Retina (tissue), 1 donor: ENCODE measurements at regions not wholly inside any gene's neighbourhood (a gene's known extent, or its start where the extent isn't known, plus 50 kb on each side); places are given as distances from the start of the nearest gene placed in this dataset.
A peak's percentile ranks its signal among the peaks of the same experiment; 100 is the strongest.

Experiments
- DNase-seq: peaks from one replicate; pipeline ENCODE4 v3.0.0-alpha.2; 2016

- DNase-seq, result peak; percentile 69
Observed at GRCh38 chr17:73820686-73821448, 176.6 kb upstream of the SDK2 start.

- DNase-seq, result no peak
Observed at GRCh38 chr17:73821665-73822064, 177.4 kb upstream of the SDK2 start.

DNA sequence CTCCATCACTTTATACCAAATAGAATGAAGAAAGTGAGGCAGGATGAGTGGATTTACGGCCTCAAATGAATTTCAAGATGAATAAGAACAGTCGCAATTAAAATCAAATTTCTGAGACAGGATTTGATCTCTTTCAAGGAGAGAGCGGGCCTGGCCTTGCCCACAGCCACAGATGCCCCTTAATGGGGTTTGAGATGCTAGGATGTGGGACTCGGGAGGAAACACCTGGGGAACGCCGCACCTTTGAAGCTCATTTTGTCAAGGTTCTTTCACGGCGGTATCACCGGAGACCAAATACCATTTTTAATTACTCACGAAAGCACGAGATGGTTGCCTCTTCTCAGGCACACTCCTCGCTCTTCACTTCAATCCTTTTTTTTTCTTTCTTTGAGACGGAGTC lies 178.1 kb upstream of the SDK2 start:
- DNase-seq, result no peak

GRCh38 chr17:73823684-73824083 lies 179.4 kb upstream of the SDK2 start:
- no peak for DNase-seq

- DNase-seq, result no peak
Observed at GRCh38 chr17:73824321-73824720, 180.1 kb upstream of the SDK2 start.

DNA sequence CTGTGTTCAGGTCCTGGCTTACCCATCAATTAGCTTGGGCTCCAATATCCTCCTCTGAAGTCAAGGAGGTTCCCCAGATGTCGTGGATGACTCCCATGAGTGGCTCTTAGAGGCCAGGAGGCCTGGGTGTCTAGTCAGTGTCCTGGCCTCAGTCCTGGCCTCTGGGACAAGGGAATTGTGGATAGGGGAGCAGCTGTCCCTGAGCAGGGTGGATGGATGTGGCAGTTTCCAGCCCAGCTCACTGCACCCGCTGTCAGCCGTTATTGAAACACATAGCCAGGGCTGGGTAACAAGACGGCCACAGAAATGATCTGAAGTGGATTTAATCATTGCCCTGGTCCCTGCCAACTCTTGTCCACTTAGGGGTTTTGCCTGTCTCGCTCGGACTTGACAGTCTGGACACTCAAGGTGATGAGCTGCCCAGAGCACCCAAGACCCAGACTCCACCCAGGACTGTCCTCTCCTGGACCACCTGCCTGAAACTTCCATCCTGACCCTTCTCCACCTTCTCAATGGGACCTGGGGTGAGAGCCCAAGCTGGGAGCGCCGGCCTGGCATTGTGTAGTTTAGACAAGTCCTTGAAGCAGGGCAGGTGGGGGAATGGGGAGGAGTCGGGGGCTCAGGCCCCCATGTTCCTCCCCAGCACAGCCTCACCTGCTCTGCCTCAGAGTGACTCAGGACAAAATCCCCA lies 182.1 kb upstream of the SDK2 start:
- DNase-seq, result no peak

- no peak for DNase-seq
Observed at GRCh38 chr17:73826872-73827228, 182.6 kb upstream of the SDK2 start.

- DNase-seq, result no peak
Observed at GRCh38 chr17:73827627-73828291, 183.5 kb upstream of the SDK2 start.

DNA sequence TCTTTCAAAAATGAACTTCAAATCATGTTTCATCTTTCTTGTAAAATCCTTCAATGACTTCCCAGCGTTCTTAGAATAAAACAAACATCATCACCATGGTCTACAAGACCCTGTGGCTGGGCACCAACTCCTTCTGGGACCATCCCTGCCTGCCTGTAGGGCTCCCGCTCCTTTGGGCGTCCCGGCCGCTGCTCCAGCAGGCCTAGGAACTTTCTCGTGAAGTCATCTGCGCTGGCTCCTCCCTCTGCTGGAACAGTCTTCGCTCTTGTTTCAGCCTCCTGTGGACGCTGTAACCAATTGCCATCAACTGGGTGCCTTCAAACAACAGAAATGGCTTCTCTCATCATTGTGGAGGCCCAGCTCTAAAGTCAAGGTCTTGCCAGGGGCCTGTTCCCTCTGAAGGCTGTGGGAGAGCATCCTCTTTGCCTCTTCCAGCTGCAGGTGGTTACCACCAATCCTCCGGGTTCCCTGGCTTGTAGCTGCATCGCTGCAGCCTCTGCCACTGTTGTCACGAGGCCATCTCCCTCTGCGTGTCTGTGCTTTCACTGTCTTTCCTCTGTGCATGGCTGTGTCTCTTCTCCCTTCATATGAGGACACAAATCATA lies 185.5 kb upstream of the SDK2 start:
- DNase-seq, result no peak

GRCh38 chr17:73831699-73832098 lies 187.5 kb upstream of the SDK2 start:
- DNase-seq, result no peak

DNA sequence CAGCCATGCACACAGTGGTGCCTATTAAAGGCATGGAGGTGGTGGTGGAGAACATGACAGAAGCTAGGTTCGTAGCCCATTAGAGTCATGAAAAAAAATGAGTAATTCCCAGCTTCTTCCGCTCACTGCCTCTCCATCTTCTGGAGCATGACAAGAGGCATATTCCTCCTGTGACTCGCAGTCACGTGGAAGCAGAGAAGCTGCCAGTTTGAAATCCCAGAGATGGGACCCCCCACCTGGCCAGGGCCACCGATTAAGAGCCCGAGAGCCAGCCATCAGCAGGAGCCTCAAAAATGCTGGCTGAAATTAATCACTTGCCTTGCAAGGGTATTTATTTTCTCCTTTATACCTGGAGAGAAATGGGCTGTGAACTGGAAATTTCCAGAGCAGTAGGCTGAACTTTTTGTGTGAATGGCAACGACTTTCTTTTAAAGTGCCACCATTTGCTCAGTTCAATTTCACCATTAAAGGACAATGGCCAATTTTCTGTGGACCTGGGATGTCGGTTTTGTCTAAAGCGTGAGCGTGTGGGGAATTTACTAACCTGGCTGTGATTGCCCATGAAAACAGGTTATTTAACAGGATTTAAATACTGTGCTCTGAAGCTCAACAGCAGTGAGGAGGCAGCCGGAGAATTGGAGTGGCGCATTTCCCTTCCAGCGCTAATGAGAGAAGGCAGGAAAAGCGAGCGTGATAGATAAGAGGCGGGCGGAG lies 189.7 kb upstream of the SDK2 start:
- DNase-seq, result peak; percentile 61

- no peak for DNase-seq
Observed at GRCh38 chr17:73834684-73835343, 190.6 kb upstream of the SDK2 start.

DNA sequence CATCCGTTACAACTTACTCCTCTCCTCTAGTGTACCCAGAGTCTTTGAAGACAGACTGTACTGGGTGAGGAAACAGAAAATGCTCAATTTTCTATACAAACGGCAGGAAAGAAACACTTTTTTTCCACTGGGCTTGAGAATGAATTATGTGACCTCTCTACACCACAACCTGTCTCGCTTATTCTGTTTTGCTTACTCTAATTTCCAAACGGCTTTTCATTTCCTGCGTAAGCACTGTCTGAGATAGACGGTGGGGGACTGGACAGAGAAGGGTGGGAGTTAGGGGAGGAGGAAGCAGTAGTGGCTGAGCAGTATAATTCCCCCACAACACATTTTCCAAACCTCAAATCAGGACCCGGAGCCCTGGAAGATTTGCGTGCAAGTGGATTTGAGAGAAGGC lies 191.4 kb upstream of the SDK2 start:
- DNase-seq, result no peak

GRCh38 chr17:73838815-73839214 lies 194.6 kb upstream of the SDK2 start:
- no peak for DNase-seq

- no peak for DNase-seq
Observed at GRCh38 chr17:73840829-73841228, 196.6 kb upstream of the SDK2 start.

DNA sequence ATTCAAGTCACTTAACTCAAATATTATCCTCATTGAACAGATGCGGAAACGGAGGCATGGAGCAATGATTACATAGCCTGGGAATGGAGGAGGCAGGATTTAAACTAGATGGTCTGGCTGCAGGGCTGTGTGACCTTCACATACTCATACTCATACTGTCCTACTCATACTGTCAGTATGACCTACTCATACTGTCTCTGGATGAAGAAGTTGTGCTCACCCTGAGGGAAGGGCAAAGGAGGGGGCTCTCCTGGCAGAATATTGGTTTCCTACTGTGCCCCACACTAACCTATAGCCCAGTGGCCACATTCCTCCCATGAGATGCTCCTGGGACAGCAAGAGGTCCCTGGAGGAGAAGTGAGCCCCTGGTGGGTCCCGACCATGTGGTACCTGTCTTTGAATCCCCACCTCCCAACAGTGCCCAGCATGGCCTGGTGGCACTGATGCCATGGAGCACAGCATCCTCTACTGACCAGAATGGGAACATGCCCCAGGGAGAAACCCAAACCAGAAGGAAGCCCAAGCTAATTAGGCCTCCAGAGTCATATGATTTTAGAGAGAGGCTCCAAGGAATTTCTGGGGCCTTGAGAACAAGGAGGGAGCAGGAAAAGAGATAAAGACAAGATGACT lies 197.3 kb upstream of the SDK2 start:
- DNase-seq, result no peak

- no peak for DNase-seq
Observed at GRCh38 chr17:73847952-73848351, 203.7 kb upstream of the SDK2 start.

DNA sequence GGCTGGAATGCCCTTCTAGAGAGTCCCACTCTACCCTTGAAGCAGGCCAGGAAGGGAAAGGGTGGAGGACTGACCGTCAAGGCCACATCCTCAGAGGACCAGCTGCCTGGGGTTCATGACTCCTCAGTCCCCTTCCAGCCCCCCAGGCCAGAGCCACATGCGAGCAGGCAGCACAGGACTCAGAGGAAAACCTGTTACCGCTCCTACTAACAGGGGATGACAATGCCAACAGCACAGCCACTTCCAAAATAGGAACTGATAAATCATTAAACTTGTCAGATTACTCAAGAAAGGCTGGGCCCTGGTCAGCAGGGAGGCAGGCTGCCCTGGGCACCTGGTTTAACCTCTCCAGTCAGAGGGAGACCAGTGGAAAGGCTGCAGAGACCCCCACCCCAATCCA lies 206.2 kb upstream of the SDK2 start:
- no peak for DNase-seq

GRCh38 chr17:73851091-73851490 lies 206.8 kb upstream of the SDK2 start:
- no peak for DNase-seq

DNA sequence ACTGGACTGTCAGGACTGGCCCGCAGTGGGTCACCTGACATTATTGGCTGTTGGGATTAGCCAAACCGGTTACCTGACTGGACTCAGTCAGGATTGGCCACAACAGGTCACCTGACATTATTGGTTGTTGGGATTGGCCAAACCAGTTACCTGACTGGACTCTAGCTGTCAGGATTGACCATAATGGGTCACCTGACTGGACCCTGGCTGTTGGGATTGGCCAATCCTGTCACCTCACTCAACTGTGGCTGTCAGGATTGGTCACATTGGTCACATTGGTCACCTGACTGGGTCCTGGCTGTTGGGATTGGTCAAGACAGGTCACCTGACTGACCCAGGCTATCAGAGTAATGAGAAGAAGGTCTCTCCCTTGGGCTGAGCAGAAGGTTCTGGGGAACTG lies 207.7 kb upstream of the SDK2 start:
- no peak for DNase-seq

DNA sequence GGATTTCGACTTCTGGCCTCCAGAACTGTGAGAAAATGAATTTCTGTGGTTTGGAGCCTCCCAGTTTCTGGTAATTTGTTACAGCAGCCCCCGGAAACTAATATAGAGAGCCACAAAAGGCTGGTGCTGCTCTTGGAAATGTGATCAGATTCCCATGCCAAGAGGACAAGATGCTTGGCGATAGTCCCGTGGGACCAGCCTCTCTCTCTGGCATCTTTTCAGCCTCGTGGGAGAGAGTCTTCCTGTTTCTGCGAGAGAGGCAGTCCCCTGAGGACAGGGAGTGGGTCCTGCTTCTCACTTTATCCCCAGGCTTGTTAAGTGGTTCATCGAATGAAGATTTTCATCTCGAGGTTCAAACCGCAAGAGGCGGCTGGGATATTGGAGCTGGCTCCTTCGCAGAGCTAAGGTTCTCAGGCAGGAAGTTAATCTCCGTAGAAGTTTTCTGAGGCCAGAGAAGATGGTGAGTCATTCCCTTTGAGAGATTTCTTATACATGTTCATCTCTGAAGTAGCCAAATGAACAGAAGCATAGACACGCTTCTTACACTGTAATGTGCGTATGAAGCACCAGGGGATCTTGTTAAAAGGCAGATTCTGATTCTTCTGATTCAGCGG lies 211.6 kb upstream of the SDK2 start:
- no peak for DNase-seq

GRCh38 chr17:73856556-73856955 lies 212.3 kb upstream of the SDK2 start:
- DNase-seq, result peak; percentile 63
